Stimulated activated CD8-positive, alpha-beta memory T cell treated with anti-CD3 and anti-CD28 coated beads, Interleukin-4, amount 100 ng/mL, for 48 hours (primary cell): ENCODE measurements at regions not wholly inside any gene's neighbourhood (a gene's known extent, or its start where the extent isn't known, plus 50 kb on each side); places are given as distances from the start of the nearest gene placed in this dataset.
"Not testable (repeated sequence)": the region's sequence is repeated elsewhere in the genome, so short reads cannot be mapped to it uniquely, and the experiment has no call there.

Source experiments
- DNase-seq: peaks from one replicate; pipeline ENCODE4 v3.0.0-alpha.2; 2020

DNA sequence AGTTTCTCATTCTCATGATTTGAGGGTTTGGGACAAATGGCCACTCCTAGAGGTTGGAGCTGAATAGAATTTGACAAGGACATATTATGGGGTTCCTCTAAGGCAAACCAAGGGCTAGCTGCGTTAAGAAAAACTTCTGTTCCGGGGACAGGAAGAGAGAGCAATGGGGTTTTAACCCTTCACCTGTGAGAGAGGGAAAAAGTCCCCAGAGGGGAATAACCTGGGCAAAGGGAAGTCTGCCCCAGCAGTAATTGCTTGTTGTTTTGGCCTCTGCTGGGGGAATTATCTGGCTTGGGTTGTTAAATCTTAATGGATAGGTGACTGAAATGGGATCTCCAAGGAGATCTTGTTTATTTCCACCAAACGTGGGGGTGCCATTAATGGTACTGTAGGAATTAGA, 110.1 kb upstream of the MOCS2 start:
- DNase-seq = no peak

DNA sequence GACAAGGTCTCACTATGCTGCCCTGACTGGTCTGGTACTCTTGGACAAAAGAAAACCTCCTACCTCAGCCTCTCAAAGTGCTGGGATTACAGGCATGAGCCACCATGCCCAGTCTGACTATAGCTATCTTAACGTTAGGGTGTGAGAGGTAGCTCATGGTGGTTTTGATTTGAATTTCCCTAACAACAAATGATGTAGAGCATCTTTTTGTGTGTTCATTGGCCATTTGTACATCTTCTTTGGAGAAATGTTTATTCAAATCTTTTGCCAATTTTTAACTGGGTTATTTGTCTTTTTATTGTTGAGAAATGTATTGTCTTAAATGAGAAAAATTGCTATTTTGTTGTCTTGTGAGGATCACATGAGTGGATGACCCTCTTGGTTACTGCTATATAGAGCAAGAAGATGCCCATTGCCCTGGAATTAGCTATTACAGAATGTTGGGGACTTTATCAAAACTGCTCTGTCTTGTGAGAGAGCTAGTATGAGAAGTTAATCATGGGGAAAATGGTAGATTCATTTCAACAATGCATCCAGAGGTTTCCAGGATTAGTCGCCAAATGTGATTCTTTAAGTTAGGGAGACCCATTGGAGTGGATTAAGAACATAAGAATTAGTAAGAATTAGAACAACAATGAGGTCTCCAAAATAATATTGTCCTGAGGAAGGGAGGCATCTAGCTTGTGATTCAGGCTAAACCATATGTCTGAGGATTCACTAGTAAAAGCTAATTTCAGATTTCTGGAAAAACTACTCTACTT, 124.3 kb upstream of the MOCS2 start:
- no peak for DNase-seq

- no peak for DNase-seq
Observed at GRCh38 chr5:53236683-53237082, 127.1 kb upstream of the MOCS2 start.

DNA sequence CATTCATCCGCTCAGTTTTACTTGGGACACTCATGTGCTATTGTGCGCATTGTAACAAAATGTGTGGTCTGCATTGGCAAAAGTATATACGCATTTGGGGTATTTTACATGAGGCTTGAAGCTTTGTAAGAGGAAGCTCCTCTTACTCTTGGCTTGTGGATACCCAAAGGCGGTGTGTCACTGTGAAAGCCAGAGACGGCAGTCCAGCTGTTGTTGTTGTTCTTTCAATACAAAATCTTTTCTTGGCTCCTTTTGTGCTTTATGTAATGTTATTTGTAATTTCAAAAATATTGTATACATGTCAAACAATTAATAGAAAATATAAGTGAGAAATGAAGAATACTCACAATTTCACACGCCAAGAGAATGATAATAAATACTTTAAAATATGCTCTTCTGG, 128.3 kb upstream of the MOCS2 start:
- DNase-seq = no peak

DNA sequence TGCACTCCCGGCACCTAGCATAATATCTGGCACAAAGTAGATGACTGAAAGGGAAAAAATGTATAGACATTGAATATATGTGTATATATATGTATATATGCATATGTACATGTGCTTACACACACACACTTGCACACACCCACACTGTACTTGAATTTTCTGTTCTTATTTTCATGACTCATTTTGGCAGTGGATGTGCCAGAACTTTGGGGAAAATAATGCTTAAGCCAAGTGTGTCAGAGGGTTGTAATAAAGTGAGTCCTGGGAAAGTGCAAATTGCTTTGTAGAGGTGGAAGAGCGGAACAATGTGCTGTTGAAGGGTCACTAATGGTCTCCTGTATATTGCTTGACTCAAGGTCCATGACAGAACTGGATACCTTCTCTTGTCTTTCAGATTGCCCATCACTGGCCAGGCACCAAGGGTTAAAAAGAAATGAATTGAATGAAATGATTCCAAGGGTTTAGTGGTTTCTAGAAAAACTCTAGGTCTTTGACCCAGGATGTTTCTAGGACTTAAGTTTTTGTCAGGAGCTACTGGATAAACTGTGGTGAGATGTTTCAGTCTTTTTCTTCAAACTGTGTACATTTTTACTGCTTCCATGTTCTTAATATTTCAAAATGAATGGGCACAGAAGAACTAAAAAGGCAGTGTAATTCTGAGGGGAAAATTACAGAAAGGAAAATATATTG, 129.9 kb upstream of the MOCS2 start:
- DNase-seq = no peak

GRCh38 chr5:53240661-53241060, 131.1 kb upstream of the MOCS2 start:
- DNase-seq = no peak

DNA sequence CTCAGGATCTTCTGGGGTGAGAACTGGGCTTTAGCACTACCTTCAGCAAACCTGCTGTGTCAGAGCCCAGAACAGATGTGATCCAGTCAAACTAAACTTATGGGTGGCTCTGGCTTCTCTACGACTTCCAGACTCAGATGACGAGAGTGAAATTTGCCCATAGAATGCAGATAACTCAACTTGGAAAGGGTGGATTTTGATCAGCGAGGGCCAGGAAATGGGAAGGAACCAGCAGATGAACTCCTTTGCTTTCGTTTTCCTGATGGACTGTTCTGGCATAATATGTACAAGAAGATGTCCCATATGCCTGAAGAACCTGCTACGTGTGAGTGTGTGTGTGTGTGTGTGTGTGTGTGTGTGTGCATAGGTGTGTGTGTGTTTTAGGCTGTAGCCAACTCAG, 132.0 kb upstream of the MOCS2 start:
- DNase-seq = no peak

DNA sequence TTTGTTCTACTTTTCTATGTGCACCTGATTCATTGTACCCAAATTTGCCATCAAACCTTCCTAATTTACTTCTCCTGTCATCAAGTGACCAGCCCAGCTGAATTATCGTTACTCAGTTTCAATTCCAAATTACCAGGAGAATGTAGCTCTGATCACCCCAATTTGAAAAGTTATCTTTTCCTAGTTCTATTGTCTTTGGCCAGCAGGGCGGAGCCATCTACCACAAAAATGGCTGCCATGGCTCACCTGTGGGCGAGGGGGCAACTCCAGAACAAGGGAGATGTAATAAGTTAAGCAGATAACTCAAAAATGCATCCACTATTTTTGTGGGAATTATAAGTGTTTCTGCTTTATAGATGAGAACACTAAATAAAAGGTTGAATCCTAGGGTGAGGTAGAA, 133.8 kb upstream of the MOCS2 start:
- DNase-seq = no peak

DNA sequence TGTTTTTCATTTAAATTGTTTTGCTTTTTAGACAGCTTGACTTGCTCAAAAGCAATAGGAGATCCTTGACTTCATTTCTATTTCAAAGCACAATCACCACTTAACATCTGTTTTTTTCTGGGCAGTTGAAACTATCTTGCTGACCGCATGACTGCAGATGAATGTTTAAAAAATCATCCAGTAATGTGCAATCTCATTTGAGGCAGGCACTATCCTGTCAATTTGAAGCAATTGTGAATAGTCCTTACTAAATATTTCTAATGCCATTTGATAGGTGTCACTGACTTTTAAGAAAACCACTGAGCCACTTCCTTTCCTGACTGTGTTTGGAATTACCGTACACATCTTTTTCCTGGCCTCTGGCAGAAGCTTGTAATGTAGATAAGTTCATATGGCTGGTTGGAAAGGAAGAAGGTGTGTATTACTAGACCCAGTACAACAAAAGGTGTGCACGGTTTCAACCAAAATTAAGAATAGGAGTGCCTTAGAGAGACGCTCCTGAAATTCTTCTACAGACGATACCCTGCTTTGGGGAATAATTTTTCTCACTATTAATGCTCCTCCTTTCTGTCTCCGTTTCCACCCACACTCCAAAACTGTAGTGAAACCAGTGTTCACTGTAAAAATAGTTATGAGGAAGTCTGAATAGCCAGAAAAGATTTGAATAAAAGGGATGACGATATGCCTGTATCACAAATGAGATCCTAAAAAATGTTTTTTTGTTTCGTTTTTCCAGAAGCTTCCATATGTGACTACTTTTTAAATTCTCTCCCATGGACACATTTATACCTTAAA, 136.7 kb upstream of the MOCS2 start:
- no peak for DNase-seq

DNA sequence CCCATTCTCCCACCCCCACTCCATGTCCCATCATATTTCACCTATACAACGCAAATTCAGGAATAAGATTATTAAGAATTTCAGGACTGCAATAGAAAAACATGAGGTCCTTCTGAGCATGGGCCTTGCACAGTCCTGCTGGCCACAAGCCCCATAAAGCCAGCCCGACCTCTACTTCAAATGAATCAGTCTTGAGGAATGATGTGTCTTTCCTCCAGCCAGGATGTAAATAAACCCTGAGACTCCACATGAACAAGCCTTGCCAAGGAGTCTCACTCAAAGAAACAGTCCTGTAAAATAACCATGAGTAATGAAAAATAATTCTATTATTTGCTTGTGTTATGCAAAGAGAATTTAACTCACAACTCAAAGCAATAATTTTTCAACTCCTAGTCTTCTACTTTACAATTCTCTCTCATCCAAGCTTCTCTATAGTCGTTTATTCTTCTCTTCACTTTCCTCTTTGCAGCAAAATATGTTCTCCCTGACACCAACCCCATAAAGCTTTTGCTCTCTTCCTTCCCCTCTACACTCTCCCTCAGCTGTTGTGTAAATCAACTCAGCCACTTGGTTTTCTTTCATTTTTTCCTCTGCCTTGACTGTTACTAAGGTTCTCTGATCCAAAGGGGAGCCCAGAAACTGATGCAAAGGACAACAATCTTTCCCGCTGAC, 140.1 kb upstream of the MOCS2 start:
- DNase-seq = no peak

GRCh38 chr5:53250201-53250550, 140.6 kb upstream of the MOCS2 start:
- no peak for DNase-seq

GRCh38 chr5:53253421-53253871, 143.9 kb upstream of the MOCS2 start:
- no peak for DNase-seq

- DNase-seq = no peak
Observed at GRCh38 chr5:53256746-53257145, 147.2 kb upstream of the MOCS2 start.

DNA sequence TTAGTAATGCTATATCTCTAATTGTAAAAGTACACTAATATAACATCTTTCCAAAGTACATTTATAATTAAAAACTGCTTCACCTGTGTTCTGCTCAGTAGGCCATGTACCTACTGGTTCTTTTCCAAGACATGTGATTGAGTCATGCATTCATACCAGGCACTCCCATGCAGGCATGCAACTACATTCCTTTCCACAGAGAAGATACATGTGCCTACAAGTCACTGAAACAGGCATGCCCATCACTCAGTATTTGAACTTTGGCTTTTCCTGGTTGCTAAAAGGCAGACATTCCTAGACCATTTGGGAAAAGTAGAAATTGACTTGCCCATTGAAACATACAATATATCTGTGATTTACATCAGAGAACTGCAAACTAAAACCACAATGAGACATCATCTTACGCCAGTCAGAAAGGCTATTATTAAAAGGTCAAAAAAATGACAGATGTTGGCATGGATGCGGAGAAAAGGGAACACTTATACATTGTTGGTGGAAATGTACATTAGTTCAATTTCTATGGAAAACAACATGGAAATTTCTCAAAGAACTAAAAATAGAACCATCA, 148.3 kb upstream of the MOCS2 start:
- DNase-seq = no peak

- no peak for DNase-seq
Observed at GRCh38 chr5:53259176-53259575, 149.6 kb upstream of the MOCS2 start.

- DNase-seq = no peak
Observed at GRCh38 chr5:53260446-53260845, 150.9 kb upstream of the MOCS2 start.

DNA sequence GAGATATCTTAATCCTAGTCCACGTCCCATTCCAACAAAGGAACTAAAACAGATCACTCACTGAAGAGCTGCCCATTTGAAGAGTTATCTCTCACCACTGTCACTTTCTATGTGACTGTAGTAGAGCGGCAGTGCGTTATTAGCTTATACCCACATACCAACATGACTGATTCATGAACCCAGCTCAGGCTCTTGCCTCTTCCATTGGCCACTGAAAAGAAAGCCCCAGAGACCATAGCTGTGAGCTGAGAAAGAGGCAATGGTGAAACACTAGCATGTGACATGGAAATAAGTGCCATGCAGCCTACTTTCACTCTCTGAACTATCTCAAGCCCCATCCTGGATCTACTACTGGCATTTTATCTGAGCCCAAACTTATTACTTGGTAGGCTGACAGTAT, 151.7 kb upstream of the MOCS2 start:
- no peak for DNase-seq

DNA sequence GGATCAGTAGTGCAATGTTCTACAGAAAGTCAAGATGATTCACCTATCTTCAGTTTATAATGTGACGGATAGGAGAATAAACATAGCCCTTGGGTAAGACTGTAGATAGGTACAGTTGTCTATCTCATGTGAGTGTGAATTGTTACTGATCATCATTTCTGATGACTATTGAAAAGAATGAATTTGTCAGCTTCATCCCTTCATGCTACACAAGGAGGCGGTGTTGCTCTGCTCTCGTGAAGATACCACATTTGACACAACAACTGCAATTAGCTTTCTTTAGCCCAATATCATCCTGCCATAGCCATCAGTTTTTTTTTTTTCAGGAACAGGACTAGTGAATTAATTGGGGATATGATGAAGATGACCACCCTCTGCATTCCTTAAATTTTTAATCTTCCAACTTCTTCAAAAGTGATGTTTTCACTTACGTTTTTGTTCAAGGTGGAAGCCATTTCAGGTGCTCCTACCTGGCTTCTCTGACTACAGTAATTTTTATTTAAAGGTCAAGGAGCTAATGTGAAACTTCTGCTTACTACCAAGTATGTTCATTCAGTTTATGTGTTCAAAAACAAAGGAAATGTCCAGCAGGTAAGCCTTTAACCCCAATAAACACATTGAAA, 152.9 kb upstream of the MOCS2 start:
- DNase-seq = no peak

- no peak for DNase-seq
Observed at GRCh38 chr5:53263151-53263550, 153.6 kb upstream of the MOCS2 start.

GRCh38 chr5:53265043-53265442, 155.5 kb upstream of the MOCS2 start:
- DNase-seq = no peak

DNA sequence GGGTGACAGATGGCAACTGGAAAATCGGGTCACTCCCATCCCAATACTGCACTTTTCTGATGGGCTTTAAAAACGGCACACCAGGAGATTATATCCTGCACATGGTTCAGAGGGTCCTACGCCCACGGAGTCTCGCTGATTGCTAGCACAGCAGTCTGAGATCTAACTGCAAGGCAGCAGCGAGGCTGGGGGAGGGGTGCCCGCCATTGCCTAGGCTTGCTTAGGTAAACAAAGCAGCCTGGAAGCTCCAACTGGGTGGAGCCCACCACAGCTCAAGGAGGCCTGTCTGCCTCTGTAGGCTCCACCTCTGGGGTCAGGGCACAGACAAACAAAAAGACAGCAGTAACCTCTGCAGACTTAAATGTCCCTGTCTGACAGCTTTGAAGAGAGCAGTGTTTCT, 158.7 kb upstream of the MOCS2 start:
- DNase-seq = not testable (repeated sequence)

GRCh38 chr5:53275666-53276065, 166.1 kb upstream of the MOCS2 start:
- no peak for DNase-seq

- DNase-seq = no peak
Observed at GRCh38 chr5:53276825-53277224, 167.3 kb upstream of the MOCS2 start.
